ENCODE measurements at regions not wholly inside any gene's neighbourhood (a gene's known extent, or its start where the extent isn't known, plus 50 kb on each side); places are given as distances from the start of the nearest gene placed in this dataset.
"Not testable (repeated sequence)": the region's sequence is repeated elsewhere in the genome, so short reads cannot be mapped to it uniquely, and the experiment has no call there.

- Mint-ChIP-seq H3K27me3 (no peaks in the 10 kb centered on the region), H3K4me3 (no peak overlapping the region), H3K9me3 (ENCODE audit: low read depth) (no peaks in the 10 kb centered on the region), H3K36me3 (ENCODE audit: low read depth) (no peaks in the 10 kb centered on the region), H3K27ac (no peak overlapping the region), H3K4me1 (no peaks in the 10 kb centered on the region)
- ChIA-PET CTCF (no interaction called here), POLR2A (no interaction called here)
- ATAC-seq (no peak), DNase-seq (no peak)
- intact Hi-C loops (cut with DNase I, micrococcal nuclease) = no loop called here
Measured at GRCh38 chr12:42916143-42916542, 326.6 kb upstream of the PRICKLE1 start.

GRCh38 chr12:42915426-42915825, 325.9 kb upstream of the PRICKLE1 start:
- Mint-ChIP-seq H3K36me3 (ENCODE audit: low read depth) (no peaks in the 10 kb centered on the region), H3K4me3 (no peak overlapping the region), H3K4me1 (no peaks in the 10 kb centered on the region), H3K27ac (no peak overlapping the region), H3K9me3 (ENCODE audit: low read depth) (no peaks in the 10 kb centered on the region), H3K27me3 (no peaks in the 10 kb centered on the region)
- CTCF ChIA-PET = no interaction called here
- intact Hi-C loops (cut with DNase I, micrococcal nuclease) = no loop called here
- DNase-seq = no peak
- POLR2A ChIA-PET = no interaction called here
- no peak for ATAC-seq

GRCh38 chr12:42912367-42912766, 322.8 kb upstream of the PRICKLE1 start:
- POLR2A ChIA-PET = no interaction called here
- no peak for DNase-seq
- Mint-ChIP-seq H3K27me3 (no peaks in the 10 kb centered on the region), H3K36me3 (ENCODE audit: low read depth) (no peaks in the 10 kb centered on the region), H3K9me3 (ENCODE audit: low read depth) (no peaks in the 10 kb centered on the region), H3K27ac (no peak overlapping the region), H3K4me1 (no peaks in the 10 kb centered on the region), H3K4me3 (no peak overlapping the region)
- intact Hi-C loops (cut with DNase I, micrococcal nuclease) = no loop called here
- CTCF ChIA-PET = no interaction called here
- ATAC-seq = no peak

- DNase-seq = no peak
- POLR2A ChIA-PET = no interaction called here
- H3K4me1 Mint-ChIP-seq = no peaks in the 10 kb centered on the region
- H3K27me3 Mint-ChIP-seq = no peaks in the 10 kb centered on the region
- H3K4me3 Mint-ChIP-seq = no peak overlapping the region
- intact Hi-C loops (cut with DNase I, micrococcal nuclease) = no loop called here
- no peak overlapping the region for H3K27ac Mint-ChIP-seq
- H3K36me3 Mint-ChIP-seq (ENCODE audit: low read depth) = no peaks in the 10 kb centered on the region
- H3K9me3 Mint-ChIP-seq (ENCODE audit: low read depth) = no peaks in the 10 kb centered on the region
- CTCF ChIA-PET = no interaction called here
- no peak for ATAC-seq
Measured at GRCh38 chr12:42910656-42911055, 321.1 kb upstream of the PRICKLE1 start.

- no peaks in the 10 kb centered on the region for H3K27me3 Mint-ChIP-seq
- DNase-seq (no peak), ATAC-seq (no peak)
- no peak overlapping the region for H3K4me3 Mint-ChIP-seq
- intact Hi-C loops (cut with DNase I, micrococcal nuclease) = no loop called here
- H3K27ac Mint-ChIP-seq = no peak overlapping the region
- ChIA-PET CTCF (no interaction called here), POLR2A (no interaction called here)
- H3K36me3 Mint-ChIP-seq (ENCODE audit: low read depth) = no peaks in the 10 kb centered on the region
- no peaks in the 10 kb centered on the region for H3K4me1 Mint-ChIP-seq
- no peaks in the 10 kb centered on the region for H3K9me3 Mint-ChIP-seq (ENCODE audit: low read depth)
Measured at GRCh38 chr12:42908712-42909111, 319.2 kb upstream of the PRICKLE1 start.

- CTCF ChIA-PET; H3K4me1 Mint-ChIP-seq; POLR2A ChIA-PET; H3K36me3 Mint-ChIP-seq (ENCODE audit: low read depth); H3K27me3 Mint-ChIP-seq; intact Hi-C loops (cut with DNase I, micrococcal nuclease); H3K4me3 Mint-ChIP-seq; DNase-seq; H3K9me3 Mint-ChIP-seq (ENCODE audit: low read depth); ATAC-seq; H3K27ac Mint-ChIP-seq: not testable (repeated sequence)
Measured at GRCh38 chr12:42906801-42907200, 317.3 kb upstream of the PRICKLE1 start.

- Mint-ChIP-seq H3K4me3 (no peak overlapping the region), H3K36me3 (ENCODE audit: low read depth) (no peaks in the 10 kb centered on the region), H3K4me1 (no peaks in the 10 kb centered on the region), H3K27me3 (no peaks in the 10 kb centered on the region), H3K9me3 (ENCODE audit: low read depth) (no peaks in the 10 kb centered on the region), H3K27ac (no peak overlapping the region)
- ChIA-PET POLR2A (no interaction called here), CTCF (no interaction called here)
- ATAC-seq = no peak
- intact Hi-C loops (cut with DNase I, micrococcal nuclease) = no loop called here
- DNase-seq = no peak
Measured at GRCh38 chr12:42905419-42905705, 315.8 kb upstream of the PRICKLE1 start.

- ChIA-PET CTCF (no interaction called here), POLR2A (no interaction called here)
- no peaks in the 10 kb centered on the region for H3K9me3 Mint-ChIP-seq (ENCODE audit: low read depth)
- no peak overlapping the region for H3K27ac Mint-ChIP-seq
- intact Hi-C loops (cut with DNase I, micrococcal nuclease) = no loop called here
- H3K36me3 Mint-ChIP-seq (ENCODE audit: low read depth) = no peaks in the 10 kb centered on the region
- no peak for ATAC-seq
- no peaks in the 10 kb centered on the region for H3K4me1 Mint-ChIP-seq
- H3K4me3 Mint-ChIP-seq = no peak overlapping the region
- H3K27me3 Mint-ChIP-seq = no peaks in the 10 kb centered on the region
- DNase-seq = no peak
Measured at GRCh38 chr12:42904683-42905418, 315.3 kb upstream of the PRICKLE1 start.

- Mint-ChIP-seq H3K4me1 (no peaks in the 10 kb centered on the region), H3K27ac (no peak overlapping the region), H3K4me3 (no peak overlapping the region), H3K27me3 (no peaks in the 10 kb centered on the region), H3K36me3 (ENCODE audit: low read depth) (no peaks in the 10 kb centered on the region), H3K9me3 (ENCODE audit: low read depth) (no peaks in the 10 kb centered on the region)
- ChIA-PET CTCF (no interaction called here), POLR2A (no interaction called here)
- intact Hi-C loops (cut with DNase I, micrococcal nuclease) = no loop called here
- DNase-seq (no peak), ATAC-seq (no peak)
Measured at GRCh38 chr12:42903736-42904135, 314.2 kb upstream of the PRICKLE1 start.

- POLR2A ChIA-PET = no interaction called here
- CTCF ChIA-PET = no interaction called here
Measured at GRCh38 chr12:42902001-42902400, 312.5 kb upstream of the PRICKLE1 start.

GRCh38 chr12:42893803-42894202, 304.3 kb upstream of the PRICKLE1 start:
- Mint-ChIP-seq H3K27me3 (no peaks in the 10 kb centered on the region), H3K4me1 (no peaks in the 10 kb centered on the region), H3K36me3 (ENCODE audit: low read depth) (no peaks in the 10 kb centered on the region), H3K27ac (no peak overlapping the region), H3K9me3 (ENCODE audit: low read depth) (peaks cover 6% of the 10 kb centered on the region), H3K4me3 (no peak overlapping the region)
- no peak for ATAC-seq
- ChIA-PET POLR2A (no interaction called here), CTCF (no interaction called here)
- intact Hi-C loops (cut with DNase I, micrococcal nuclease) = no loop called here
- no peak for DNase-seq

More at GRCh38 chr12:42902001-42902400, 312.5 kb upstream of the PRICKLE1 start:
- no peaks in the 10 kb centered on the region for H3K27me3 Mint-ChIP-seq
- H3K36me3 Mint-ChIP-seq (ENCODE audit: low read depth) = no peaks in the 10 kb centered on the region
- no peak overlapping the region for H3K4me3 Mint-ChIP-seq
- H3K4me1 Mint-ChIP-seq = no peaks in the 10 kb centered on the region
- H3K27ac Mint-ChIP-seq = no peak overlapping the region
- H3K9me3 Mint-ChIP-seq (ENCODE audit: low read depth) = no peaks in the 10 kb centered on the region
- DNase-seq (no peak), ATAC-seq (no peak)
- intact Hi-C loops (cut with DNase I, micrococcal nuclease) = no loop called here

GRCh38 chr12:42892702-42893551, 303.4 kb upstream of the PRICKLE1 start:
- no peaks in the 10 kb centered on the region for H3K36me3 Mint-ChIP-seq (ENCODE audit: low read depth)
- ATAC-seq (no peak), DNase-seq (no peak)
- no peaks in the 10 kb centered on the region for H3K4me1 Mint-ChIP-seq
- intact Hi-C loops (cut with DNase I, micrococcal nuclease) = no loop called here
- ChIA-PET CTCF (no interaction called here), POLR2A (no interaction called here)
- no peaks in the 10 kb centered on the region for H3K27me3 Mint-ChIP-seq
- H3K9me3 Mint-ChIP-seq (ENCODE audit: low read depth) = peaks cover 9% of the 10 kb centered on the region
- no peak overlapping the region for H3K27ac Mint-ChIP-seq
- H3K4me3 Mint-ChIP-seq = no peak overlapping the region

Measured in activated CD4-positive, alpha-beta T cell treated with anti-CD3 and anti-CD28 coated beads for 36 hours (primary cell).